ENCODE measurements at regions not wholly inside any gene's neighbourhood (a gene's known extent, or its start where the extent isn't known, plus 50 kb on each side); places are given as distances from the start of the nearest gene placed in this dataset.

GRCh38 chr2:237191714-237192081, 106.0 kb downstream of the COPS8 start:
- Histone ChIP-seq H4K20me1 (replicated peaks; ENCODE audit: control insufficient read depth, insufficient read depth, low read length) (no peaks in the 10 kb centered on the region), H3K36me3 (ENCODE audit: control insufficient read depth, insufficient read depth, low read length) (no peaks in the 10 kb centered on the region), H3K9ac (ENCODE audit: insufficient read depth in 1 of 2, low read depth in 2 of 2, low read length in 2 of 2) (no peak overlapping the region), H3K9me3 (replicated peaks; ENCODE audit: control insufficient read depth, insufficient read depth, low read depth, low read length) (no peaks in the 10 kb centered on the region), H2AFZ (ENCODE audit: low read depth, low read length) (no peak overlapping the region), H3K4me3 (no peak overlapping the region), H3K79me2 (ENCODE audit: control insufficient read depth, insufficient read depth, low read length) (no peaks in the 10 kb centered on the region), H3K4me2 (ENCODE audit: insufficient read depth, low read length) (no peak overlapping the region), H3K27ac (ENCODE audit: extremely low read depth, low read depth, low read length) (no peak overlapping the region), H3K9me1 (ENCODE audit: control insufficient read depth, insufficient read depth, low read length) (peaks cover 2% of the 10 kb centered on the region), H3K4me1 (replicated peaks in 1 of 2; ENCODE audit: control insufficient read depth in 2 of 2, insufficient read depth in 2 of 2, low read length in 2 of 2) (no peaks in the 10 kb centered on the region; a peak in 1 of 5 replicates), H3K27me3 (ENCODE audit: control insufficient read depth in 2 of 2, insufficient read depth in 2 of 2, low read length in 2 of 2) (peaks cover 0 to 31% of the 10 kb centered on the region in 2 experiments; a peak in 4 of 5 replicates)
- FAIRE-seq (no peak), DNase-seq (ENCODE audit: extremely low read depth in 1 of 4, low spot score in 3 of 4) (no peak), ATAC-seq (no peak)
- BruUV-seq (replicated peaks): no TSS peak
- in situ Hi-C loops (cut with MboI) (no loop called here), intact Hi-C loops (cut with micrococcal nuclease) (no loop called here)
- WGBS (ENCODE audit: insufficient coverage, low coverage, missing lambda C conversion rate): 0% methylated on average over 8 of the region's 8 CpGs
- POLR2A ChIA-PET: no interaction called here
- no peak for TF ChIP-seq TEAD1 (CRISPR knock-in tag; IDR thresholded peaks at IDR 0.05)
- CTCF ChIA-PET (ENCODE audit: low intra/inter-chr PET ratio): no interaction called here

GRCh38 chr2:237192881-237193280, 107.2 kb downstream of the COPS8 start:
- ATAC-seq (no peak), FAIRE-seq (no peak), DNase-seq (ENCODE audit: extremely low read depth in 1 of 4, low spot score in 3 of 4) (no peak)
- H3K4me3 ChIP-seq: no peak overlapping the region
- intact Hi-C loops (cut with micrococcal nuclease) (no loop called here), in situ Hi-C loops (cut with MboI) (no loop called here)
- BruUV-seq (replicated peaks): no TSS peak
- H3K79me2 ChIP-seq (ENCODE audit: control insufficient read depth, insufficient read depth, low read length): no peaks in the 10 kb centered on the region
- no peak overlapping the region for H3K4me2 ChIP-seq (ENCODE audit: insufficient read depth, low read length)
- H3K9me3 ChIP-seq (replicated peaks; ENCODE audit: control insufficient read depth, insufficient read depth, low read depth, low read length): no peaks in the 10 kb centered on the region
- H3K9me1 ChIP-seq (ENCODE audit: control insufficient read depth, insufficient read depth, low read length): peaks cover 2% of the 10 kb centered on the region
- H3K36me3 ChIP-seq (ENCODE audit: control insufficient read depth, insufficient read depth, low read length): no peaks in the 10 kb centered on the region
- H2AFZ ChIP-seq (ENCODE audit: low read depth, low read length): no peak overlapping the region
- WGBS (ENCODE audit: insufficient coverage, low coverage, missing lambda C conversion rate): 0% methylated on average over 7 of the region's 8 CpGs
- no peak for TF ChIP-seq ZNF124 (CRISPR knock-in tag; IDR thresholded peaks at IDR 0.05)
- no peak for TF ChIP-seq RERE (CRISPR knock-in tag; IDR thresholded peaks at IDR 0.05; ENCODE audit: borderline replicate concordance)
- no peak for TF ChIP-seq PRPF4 (IDR thresholded peaks at IDR 0.05; ENCODE audit: insufficient read depth, low read depth, low read length, poor library complexity, severe bottlenecking)
- no peak for TF ChIP-seq FOXM1 (IDR thresholded peaks at IDR 0.05; ENCODE audit: low read depth)
- no peak for TF ChIP-seq FOXM1 (CRISPR knock-in tag; IDR thresholded peaks at IDR 0.05; ENCODE audit: low read depth)
- TF ChIP-seq ZFX (CRISPR knock-in tag; IDR thresholded peaks at IDR 0.05): no peak
- ChIA-PET CTCF (ENCODE audit: low intra/inter-chr PET ratio) (no interaction called here), POLR2A (no interaction called here)
- no peak overlapping the region for H3K27ac ChIP-seq (ENCODE audit: extremely low read depth, low read depth, low read length)
- H3K4me1 ChIP-seq (replicated peaks in 1 of 2; ENCODE audit: control insufficient read depth in 2 of 2, insufficient read depth in 2 of 2, low read length in 2 of 2): no peaks in the 10 kb centered on the region; a peak in 1 of 5 replicates
- no peaks in the 10 kb centered on the region for H4K20me1 ChIP-seq (replicated peaks; ENCODE audit: control insufficient read depth, insufficient read depth, low read length)
- H3K27me3 ChIP-seq (ENCODE audit: control insufficient read depth in 2 of 2, insufficient read depth in 2 of 2, low read length in 2 of 2): peaks cover 0 to 31% of the 10 kb centered on the region in 2 experiments; a peak in 4 of 5 replicates
- no peak overlapping the region for H3K9ac ChIP-seq (ENCODE audit: insufficient read depth in 1 of 2, low read depth in 2 of 2, low read length in 2 of 2)
